BLaER1 treated with 17β-estradiol and CSF1 and Interleukin-3, amounts not matched to agents 10 nM and 100 nM (cell line): ENCODE measurements at regions not wholly inside any gene's neighbourhood (a gene's known extent, or its start where the extent isn't known, plus 50 kb on each side); places are given as distances from the start of the nearest gene placed in this dataset.

Experiments
- H3K27ac ChIP-seq, 11 experiments: shearing (Covaris generic); formaldehyde crosslinking; 2 replicates each; pipeline ENCODE4 v1.8.1; 2022
- H3K27me3 ChIP-seq, 11 experiments: shearing (Covaris generic); formaldehyde crosslinking; 2 replicates each; pipeline ENCODE4 v1.8.1; 2022
- H3K36me3 ChIP-seq, 11 experiments: shearing (Covaris generic); formaldehyde crosslinking; 2 replicates each; pipeline ENCODE4 v1.8.1; 2022
- H3K4me1 ChIP-seq, 10 experiments: shearing (Covaris generic); formaldehyde crosslinking; 2 replicates each; pipeline ENCODE4 v1.8.1; 2022
- H3K4me2 ChIP-seq, 11 experiments: shearing (Covaris generic); formaldehyde crosslinking; 2 replicates each; pipeline ENCODE4 v1.8.1; 2022
- H3K4me3 ChIP-seq, 10 experiments: shearing (Covaris generic); formaldehyde crosslinking; 2 replicates each; pipeline ENCODE4 v1.8.1; 2022
- H3K9ac ChIP-seq, 11 experiments: shearing (Covaris generic); formaldehyde crosslinking; 2 replicates each; pipeline ENCODE4 v1.8.1; 2022
- H3K9me3 ChIP-seq, 11 experiments: shearing (Covaris generic); formaldehyde crosslinking; replicated peaks in 1 of 11; 2 replicates each; pipeline ENCODE4 v1.8.1; 2022
- H4K20me1 ChIP-seq, 11 experiments: shearing (Covaris generic); formaldehyde crosslinking; 2 replicates each; pipeline ENCODE4 v1.8.1; 2022
- Cebpa-rat ChIP-seq, 11 experiments: shearing (Covaris generic); IDR thresholded peaks; 2 replicates each; pipeline ENCODE4 v1.8.1; 2022

- Histone ChIP-seq H3K4me1 (peaks cover 10 to 23% (median 11%) of the 10 kb centered on the region in 10 experiments; a peak in 18 of 20 replicates), H3K4me3 (no peak overlapping the region), H4K20me1 (no peaks in the 10 kb centered on the region), H3K9me3 (peaks cover 0 to 7% (median 0%) of the 10 kb centered on the region in 11 experiments; a peak in 5 of 22 replicates), H3K9ac (no peak overlapping the region), H3K27me3 (no peaks in the 10 kb centered on the region), H3K36me3 (no peaks in the 10 kb centered on the region), H3K27ac (no peak overlapping the region), H3K4me2 (no peak overlapping the region)
- TF ChIP-seq Cebpa-rat (IDR thresholded peaks at IDR 0.05) = no peak
Observed at GRCh38 chr6:140048202-140048790, 673.8 kb upstream of the CITED2 start.

DNA sequence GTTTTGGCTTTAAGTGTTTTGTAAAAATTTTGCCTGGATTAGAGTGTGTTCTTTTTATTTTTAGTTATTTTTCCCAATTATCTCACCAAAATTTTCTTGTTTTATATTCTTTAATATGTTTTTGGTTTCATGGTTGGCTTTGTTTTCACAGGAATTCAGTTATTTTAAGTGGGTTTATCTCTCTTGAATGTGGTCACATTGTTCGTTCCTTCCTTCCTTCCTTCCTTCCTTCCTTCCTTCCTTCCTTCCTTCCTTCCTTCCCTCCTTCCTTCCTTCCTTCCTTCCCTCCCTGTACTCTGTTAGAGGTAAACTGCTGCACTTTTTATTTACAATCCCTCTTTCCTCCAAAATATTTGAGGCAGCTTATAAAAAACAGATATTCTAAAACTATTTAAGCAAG is 672.9 kb upstream of the CITED2 start:
- Histone ChIP-seq H3K9me3 (peaks cover 0 to 7% (median 0%) of the 10 kb centered on the region in 11 experiments; a peak in 5 of 22 replicates), H3K36me3 (no peaks in the 10 kb centered on the region), H3K27ac (no peak overlapping the region), H3K4me1 (peaks cover 13 to 25% (median 15%) of the 10 kb centered on the region in 10 experiments; a peak in 18 of 20 replicates), H3K27me3 (no peaks in the 10 kb centered on the region), H4K20me1 (no peaks in the 10 kb centered on the region), H3K4me2 (no peak overlapping the region), H3K4me3 (no peak overlapping the region), H3K9ac (no peak overlapping the region)
- no peak for TF ChIP-seq Cebpa-rat (IDR thresholded peaks at IDR 0.05)

DNA sequence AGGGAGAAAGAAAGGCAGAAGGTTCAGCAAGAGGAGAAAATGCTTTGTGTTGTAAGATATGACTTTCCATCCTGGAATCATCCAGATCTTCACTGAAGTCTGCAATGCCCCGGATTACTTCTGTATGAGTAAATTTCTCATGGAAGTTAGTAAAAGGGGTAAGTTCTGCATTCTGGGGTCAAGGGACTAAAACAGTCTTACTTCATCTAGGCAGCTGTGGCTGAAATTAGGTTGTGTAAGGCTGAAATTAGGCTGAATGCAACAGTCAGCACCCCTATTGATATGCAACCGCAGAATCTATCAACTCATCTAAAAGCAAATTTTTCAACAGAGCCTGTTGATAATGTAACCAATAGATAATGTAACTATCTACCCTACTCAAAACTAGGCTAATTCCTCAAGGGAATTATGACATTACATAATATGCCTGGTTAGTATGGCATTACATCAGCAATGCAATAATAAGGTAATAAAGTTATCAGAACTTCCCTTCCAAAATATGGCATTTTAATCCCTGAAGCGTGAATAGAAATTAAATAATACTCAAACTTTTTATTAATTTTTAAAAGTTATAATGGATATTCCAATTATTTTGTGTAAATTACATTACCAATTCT is 671.7 kb upstream of the CITED2 start:
- H3K4me2 ChIP-seq = no peak overlapping the region
- H3K36me3 ChIP-seq = no peaks in the 10 kb centered on the region
- TF ChIP-seq Cebpa-rat (IDR thresholded peaks at IDR 0.05) = no peak
- H3K9ac ChIP-seq = no peak overlapping the region
- peaks cover 13 to 35% (median 16%) of the 10 kb centered on the region in 10 experiments; a peak in 18 of 20 replicates for H3K4me1 ChIP-seq
- H4K20me1 ChIP-seq = no peaks in the 10 kb centered on the region
- H3K9me3 ChIP-seq = peaks cover 0 to 7% (median 0%) of the 10 kb centered on the region in 11 experiments; a peak in 5 of 22 replicates
- H3K27me3 ChIP-seq = no peaks in the 10 kb centered on the region
- H3K27ac ChIP-seq = no peak overlapping the region
- H3K4me3 ChIP-seq = no peak overlapping the region

GRCh38 chr6:140045116-140045515 is 670.7 kb upstream of the CITED2 start:
- Histone ChIP-seq H3K4me3 (no peak overlapping the region), H3K9me3 (peaks cover 0 to 7% (median 0%) of the 10 kb centered on the region in 11 experiments; a peak in 5 of 22 replicates), H3K4me1 (peaks cover 13 to 45% (median 18%) of the 10 kb centered on the region in 10 experiments; a peak in 18 of 20 replicates), H3K36me3 (no peaks in the 10 kb centered on the region), H4K20me1 (no peaks in the 10 kb centered on the region), H3K4me2 (0 out of 22 replicates have a peak overlapping the region, but pooled peaks of 1 of the 11 experiments have one; percentile 2), H3K9ac (no peak overlapping the region), H3K27ac (no peak overlapping the region), H3K27me3 (no peaks in the 10 kb centered on the region)
- TF ChIP-seq Cebpa-rat (IDR thresholded peaks at IDR 0.05) = no peak

DNA sequence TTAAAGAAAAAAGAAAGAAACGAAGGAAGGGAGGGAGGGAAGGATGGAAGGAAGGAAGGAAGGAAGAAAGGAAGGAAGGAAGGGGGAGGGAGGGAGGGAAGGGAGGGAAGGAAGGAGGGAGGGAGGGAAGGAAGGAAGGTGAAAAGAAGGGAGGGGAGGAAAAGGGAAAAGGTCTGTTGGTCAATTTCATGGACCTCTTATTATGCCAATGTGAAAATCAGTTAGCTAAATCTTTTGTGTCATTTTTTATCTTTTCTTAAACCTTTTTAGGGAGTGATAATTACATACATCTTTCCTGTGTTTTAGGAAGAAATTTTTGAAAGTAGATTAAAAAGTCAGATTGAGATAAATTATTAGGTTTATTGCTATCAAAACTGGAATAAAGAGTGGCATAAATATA is 670.2 kb upstream of the CITED2 start:
- Histone ChIP-seq H4K20me1 (no peaks in the 10 kb centered on the region), H3K4me2 (peak overlapping the region in 1 of 11 experiments; percentile 52; a peak in 1 of 22 replicates), H3K27me3 (no peaks in the 10 kb centered on the region), H3K4me1 (peaks cover 13 to 50% (median 20%) of the 10 kb centered on the region in 10 experiments; a peak in 18 of 20 replicates), H3K4me3 (no peak overlapping the region), H3K9me3 (peaks cover 0 to 7% (median 0%) of the 10 kb centered on the region in 11 experiments; a peak in 5 of 22 replicates), H3K27ac (no peak overlapping the region; a peak in 2 of 22 replicates), H3K36me3 (no peaks in the 10 kb centered on the region), H3K9ac (no peak overlapping the region)
- TF ChIP-seq Cebpa-rat (IDR thresholded peaks at IDR 0.05) = no peak

- no peak overlapping the region for H3K9ac ChIP-seq
- no peaks in the 10 kb centered on the region for H3K36me3 ChIP-seq
- H3K4me1 ChIP-seq = peaks cover 13 to 57% (median 23%) of the 10 kb centered on the region in 10 experiments; a peak in 18 of 20 replicates
- no peaks in the 10 kb centered on the region for H3K27me3 ChIP-seq
- H3K9me3 ChIP-seq = peaks cover 0 to 7% (median 0%) of the 10 kb centered on the region in 11 experiments; a peak in 5 of 22 replicates
- peak overlapping the region in 5 of 11 experiments; percentile 4 to 56 (median 30); a peak in 8 of 22 replicates for H3K27ac ChIP-seq
- no peaks in the 10 kb centered on the region for H4K20me1 ChIP-seq
- peak overlapping the region; percentile 0 to 53 (median 36); a peak in 15 of 22 replicates for H3K4me2 ChIP-seq
- no peak; a peak in 1 of 22 replicates for TF ChIP-seq Cebpa-rat (IDR thresholded peaks at IDR 0.05)
- no peak overlapping the region for H3K4me3 ChIP-seq
Observed at GRCh38 chr6:140043762-140044378, 669.4 kb upstream of the CITED2 start.

DNA sequence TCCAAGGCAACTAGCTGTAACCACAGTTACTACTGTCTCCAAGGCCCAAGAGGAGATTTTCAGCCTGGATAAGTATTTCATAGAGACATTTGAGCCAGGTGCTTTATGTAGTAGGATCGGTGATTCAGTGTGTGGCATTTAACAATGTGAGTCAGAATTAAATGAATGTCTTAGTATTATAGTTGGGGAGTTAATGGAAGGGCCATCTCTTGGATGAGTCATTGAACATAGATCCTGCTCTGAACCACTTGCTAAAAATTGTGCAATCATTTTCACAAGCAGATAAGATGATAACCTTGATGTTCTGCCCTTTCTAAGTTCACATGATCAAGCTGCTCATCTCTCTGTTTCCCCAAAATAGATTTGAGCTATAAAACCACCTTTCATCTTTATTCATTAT is 668.9 kb upstream of the CITED2 start:
- peak in 4 of 11 experiments; percentile 22 to 81 (median 68); a peak in 7 of 22 replicates for TF ChIP-seq Cebpa-rat (IDR thresholded peaks at IDR 0.05)
- Histone ChIP-seq H3K27me3 (no peaks in the 10 kb centered on the region), H3K27ac (peak overlapping the region in 4 of 11 experiments; percentile 4 to 56 (median 22); a peak in 7 of 22 replicates), H3K9ac (no peak overlapping the region), H3K36me3 (no peaks in the 10 kb centered on the region), H4K20me1 (no peaks in the 10 kb centered on the region), H3K9me3 (peaks cover 0 to 7% (median 0%) of the 10 kb centered on the region in 11 experiments; a peak in 5 of 22 replicates), H3K4me2 (peak overlapping the region; percentile 0 to 53 (median 36); a peak in 16 of 22 replicates), H3K4me1 (peaks cover 13 to 63% (median 24%) of the 10 kb centered on the region in 10 experiments; a peak in 18 of 20 replicates), H3K4me3 (no peak overlapping the region)

GRCh38 chr6:140041571-140042332 is 667.3 kb upstream of the CITED2 start:
- Histone ChIP-seq H3K27me3 (no peaks in the 10 kb centered on the region), H3K4me1 (peaks cover 13 to 77% (median 24%) of the 10 kb centered on the region in 10 experiments; a peak in 18 of 20 replicates), H3K9ac (no peak overlapping the region), H3K4me3 (no peak overlapping the region), H3K27ac (no peak overlapping the region; a peak in 1 of 22 replicates), H3K9me3 (peaks cover 1 to 12% (median 3%) of the 10 kb centered on the region in 11 experiments; a peak in 19 of 22 replicates), H3K4me2 (peak overlapping the region in 2 of 11 experiments; percentile 8 to 24; a peak in 1 of 22 replicates), H4K20me1 (no peaks in the 10 kb centered on the region), H3K36me3 (no peaks in the 10 kb centered on the region)
- TF ChIP-seq Cebpa-rat (IDR thresholded peaks at IDR 0.05) = no peak
